GM21717 (cell line): ENCODE measurements at regions not wholly inside any gene's neighbourhood (a gene's known extent, or its start where the extent isn't known, plus 50 kb on each side); places are given as distances from the start of the nearest gene placed in this dataset.

Source experiments
- ATAC-seq: cut with Tn5 transposase; IDR thresholded peaks from one replicate; pipeline ENCODE4 v1.9.1; 2021; ENCODE audit warnings: mild to moderate bottlenecking, moderate library complexity; ENCODE audit not compliant: unreplicated experiment

- ATAC-seq, result no peak
Observed at GRCh38 chr15:94535298-94536048, 304.1 kb downstream of the MCTP2 start.

GRCh38 chr15:94536549-94536948, 305.2 kb downstream of the MCTP2 start:
- no peak for ATAC-seq

GRCh38 chr15:94538280-94538679, 306.9 kb downstream of the MCTP2 start:
- no peak for ATAC-seq

GRCh38 chr15:94542391-94542790, 311.0 kb downstream of the MCTP2 start:
- ATAC-seq, result no peak

GRCh38 chr15:94546808-94547207, 315.4 kb downstream of the MCTP2 start:
- ATAC-seq, result no peak

GRCh38 chr15:94547711-94548110, 316.4 kb downstream of the MCTP2 start:
- ATAC-seq, result no peak

GRCh38 chr15:94555841-94556519, 324.6 kb downstream of the MCTP2 start:
- ATAC-seq, result no peak

- ATAC-seq, result no peak
Observed at GRCh38 chr15:94561036-94561689, 329.8 kb downstream of the MCTP2 start.

- ATAC-seq, result no peak
Observed at GRCh38 chr15:94563456-94563855, 332.1 kb downstream of the MCTP2 start.

GRCh38 chr15:94576889-94577533, 345.6 kb downstream of the MCTP2 start:
- ATAC-seq, result peak; percentile 78

- ATAC-seq, result no peak
Observed at GRCh38 chr15:94579286-94579685, 347.9 kb downstream of the MCTP2 start.

- no peak for ATAC-seq
Observed at GRCh38 chr15:94580211-94580885, 349.0 kb downstream of the MCTP2 start.

- peak; percentile 53 for ATAC-seq
Observed at GRCh38 chr15:94582368-94582767, 351.0 kb downstream of the MCTP2 start.

GRCh38 chr15:94584833-94585244, 353.5 kb downstream of the MCTP2 start:
- ATAC-seq, result peak; percentile 79

- peak; percentile 79 for ATAC-seq
Observed at GRCh38 chr15:94586099-94586498, 354.7 kb downstream of the MCTP2 start.

GRCh38 chr15:94587113-94587512, 355.8 kb downstream of the MCTP2 start:
- no peak for ATAC-seq

GRCh38 chr15:94588993-94589392, 357.6 kb downstream of the MCTP2 start:
- no peak for ATAC-seq

- no peak for ATAC-seq
Observed at GRCh38 chr15:94592495-94592894, 361.1 kb downstream of the MCTP2 start.

GRCh38 chr15:94596707-94597106, 365.3 kb downstream of the MCTP2 start:
- peak; percentile 49 for ATAC-seq

- ATAC-seq, result no peak
Observed at GRCh38 chr15:94600505-94600904, 369.1 kb downstream of the MCTP2 start.
